Natural killer cell (primary cell): ENCODE measurements at regions not wholly inside any gene's neighbourhood (a gene's known extent, or its start where the extent isn't known, plus 50 kb on each side); places are given as distances from the start of the nearest gene placed in this dataset.

Experiments
- ATAC-seq, 3 donors: fragments of 150-1000 bp in 2 of 3; fragments of 200-7000 bp in 1 of 3; cut with Tn5 transposase; 1 replicate in 1 of 3; 2 replicates in 2 of 3; pipeline ENCODE4 v1.10.0; 2021; ENCODE audit warnings: mild to moderate bottlenecking in 2 of 3, moderate library complexity in 2 of 3
- DNase-seq, 2 donors: peaks; one replicate each; pipeline versions ENCODE4 v3.0.0 to v3.0.0-alpha.2; 2013 to 2021; ENCODE audit warnings: mixed read lengths in 1 of 2
- H3K27ac ChIP-seq: one replicate; pipeline ENCODE4 v1.5.1; 2013; ENCODE audit warnings: mild to moderate bottlenecking, low read length
- H3K27me3 ChIP-seq: one replicate; pipeline ENCODE4 v1.6.1; 2013; ENCODE audit warnings: low read length; ENCODE audit not compliant: control insufficient read depth, insufficient read depth
- H3K36me3 ChIP-seq: one replicate; pipeline ENCODE4 v1.6.1; 2013; ENCODE audit warnings: low read length; ENCODE audit not compliant: control insufficient read depth, insufficient read depth
- H3K4me1 ChIP-seq: one replicate; pipeline ENCODE4 v1.6.1; 2013; ENCODE audit warnings: low read length; ENCODE audit not compliant: control insufficient read depth, insufficient read depth
- H3K4me3 ChIP-seq: one replicate; pipeline ENCODE4 v1.5.1; 2013; ENCODE audit warnings: low read length
- H3K9me3 ChIP-seq: one replicate; pipeline ENCODE4 v1.6.1; 2013; ENCODE audit warnings: low read length; ENCODE audit not compliant: control insufficient read depth, insufficient read depth
- H3K27ac Mint-ChIP-seq, 2 donors: one replicate each; pipeline ENCODE4 v1.8.0; 2022; ENCODE audit warnings: mild to moderate bottlenecking in 2 of 2, mixed read lengths in 2 of 2, moderate library complexity in 1 of 2
- H3K27me3 Mint-ChIP-seq, 2 donors: one replicate each; pipeline ENCODE4 v1.8.0; 2022; ENCODE audit warnings: low read depth in 2 of 2, mixed read lengths in 2 of 2
- H3K36me3 Mint-ChIP-seq: one replicate; pipeline ENCODE4 v1.8.0; 2022; ENCODE audit warnings: mixed read lengths
- H3K4me1 Mint-ChIP-seq, 2 donors: one replicate each; pipeline ENCODE4 v1.8.0; 2022; ENCODE audit warnings: mixed read lengths in 2 of 2
- H3K4me3 Mint-ChIP-seq: one replicate; pipeline ENCODE4 v1.8.0; 2022; ENCODE audit warnings: mild to moderate bottlenecking, moderate library complexity, mixed read lengths
- H3K9me3 Mint-ChIP-seq, 2 donors: one replicate each; pipeline ENCODE4 v1.8.0; 2022; ENCODE audit warnings: mixed read lengths in 2 of 2
- CTCF ChIP-seq: fragments of 200-600 bp; IDR thresholded peaks from one replicate; pipeline ENCODE4 v1.8.0; 2022; ENCODE audit warnings: antibody characterized with exemption
- WGBS: methylation state at CpG from one replicate; pipeline ENCODE4 v1.1.7; 2013; ENCODE audit warnings: missing lambda C conversion rate; ENCODE audit not compliant: insufficient coverage; 5-methylcytosine and 5-hydroxymethylcytosine counted together
- intact Hi-C: fragments of 100-400 bp; cut with micrococcal nuclease; formaldehyde crosslinking; loops from one replicate; pipeline ENCODE4 v1.14.2; 2022

- Histone ChIP-seq H3K27me3 (no peaks in the 10 kb centered on the region), H3K4me1 (no peaks in the 10 kb centered on the region), H3K36me3 (no peaks in the 10 kb centered on the region), H3K27ac (no peak overlapping the region), H3K4me3 (no peak overlapping the region), H3K9me3 (no peaks in the 10 kb centered on the region)
- no peaks in the 10 kb centered on the region for H3K36me3 Mint-ChIP-seq
- DNase-seq (no peak), ATAC-seq (no peak)
- WGBS: 91% methylated on average over 3 of the region's 3 CpGs
- intact Hi-C loops: no loop called here
- H3K4me1 Mint-ChIP-seq: no peaks in the 10 kb centered on the region
- H3K4me3 Mint-ChIP-seq: no peak overlapping the region
- H3K27me3 Mint-ChIP-seq: no peaks in the 10 kb centered on the region
- no peak overlapping the region for H3K27ac Mint-ChIP-seq
- H3K9me3 Mint-ChIP-seq: no peaks in the 10 kb centered on the region
- TF ChIP-seq CTCF: no peak
These were observed 251.9 kb downstream of the SEC23A start for GRCh38 chr14:38851111-38851510.

- H3K27ac ChIP-seq: no peak overlapping the region
- no peak overlapping the region for H3K4me3 ChIP-seq
- 80% methylated on average over 1 of the region's 1 CpG for WGBS
- H3K27me3 Mint-ChIP-seq: no peaks in the 10 kb centered on the region
- ATAC-seq (no peak), DNase-seq (no peak)
- H3K4me1 Mint-ChIP-seq: no peaks in the 10 kb centered on the region
- H3K9me3 Mint-ChIP-seq: no peaks in the 10 kb centered on the region
- no peaks in the 10 kb centered on the region for H3K9me3 ChIP-seq
- H3K36me3 Mint-ChIP-seq: no peaks in the 10 kb centered on the region
- no peaks in the 10 kb centered on the region for H3K36me3 ChIP-seq
- no peak overlapping the region for H3K4me3 Mint-ChIP-seq
- no peaks in the 10 kb centered on the region for H3K27me3 ChIP-seq
- no peak overlapping the region for H3K27ac Mint-ChIP-seq
- no peaks in the 10 kb centered on the region for H3K4me1 ChIP-seq
- intact Hi-C loops: no loop called here
- no peak for TF ChIP-seq CTCF
These were observed 252.4 kb downstream of the SEC23A start for GRCh38 chr14:38850664-38851063.

- DNase-seq (no peak), ATAC-seq (no peak)
- no peaks in the 10 kb centered on the region for H3K9me3 Mint-ChIP-seq
- no peaks in the 10 kb centered on the region for H3K4me1 Mint-ChIP-seq
- H3K4me3 Mint-ChIP-seq: no peak overlapping the region
- H3K36me3 ChIP-seq: no peaks in the 10 kb centered on the region
- TF ChIP-seq CTCF: no peak
- H3K4me3 ChIP-seq: no peak overlapping the region
- H3K36me3 Mint-ChIP-seq: no peaks in the 10 kb centered on the region
- H3K27me3 Mint-ChIP-seq: no peaks in the 10 kb centered on the region
- no peaks in the 10 kb centered on the region for H3K9me3 ChIP-seq
- no CpG with 5 or more reads among the region's 2 CpGs for WGBS
- no peak overlapping the region for H3K27ac ChIP-seq
- H3K4me1 ChIP-seq: no peaks in the 10 kb centered on the region
- intact Hi-C loops: no loop called here
- no peaks in the 10 kb centered on the region for H3K27me3 ChIP-seq
- H3K27ac Mint-ChIP-seq: no peak overlapping the region
These were observed 254.6 kb downstream of the SEC23A start for GRCh38 chr14:38848243-38848935.

GRCh38 chr14:38847161-38847560, 255.9 kb downstream of the SEC23A start:
- DNase-seq (no peak), ATAC-seq (no peak)
- H3K4me3 Mint-ChIP-seq: no peak overlapping the region
- Histone ChIP-seq H3K9me3 (no peaks in the 10 kb centered on the region), H3K36me3 (no peaks in the 10 kb centered on the region), H3K4me1 (no peaks in the 10 kb centered on the region), H3K27ac (no peak overlapping the region), H3K4me3 (no peak overlapping the region), H3K27me3 (no peaks in the 10 kb centered on the region)
- TF ChIP-seq CTCF: no peak
- H3K36me3 Mint-ChIP-seq: no peaks in the 10 kb centered on the region
- no peaks in the 10 kb centered on the region for H3K4me1 Mint-ChIP-seq
- 0% methylated on average over 1 of the region's 3 CpGs for WGBS
- H3K27ac Mint-ChIP-seq: no peak overlapping the region
- no peaks in the 10 kb centered on the region for H3K27me3 Mint-ChIP-seq
- H3K9me3 Mint-ChIP-seq: peaks cover 0 to 2% of the 10 kb centered on the region in 2 donors
- intact Hi-C loops: no loop called here
